HCT116 (cell line): ENCODE measurements at regions not wholly inside any gene's neighbourhood (a gene's known extent, or its start where the extent isn't known, plus 50 kb on each side); places are given as distances from the start of the nearest gene placed in this dataset.

Experiments used
- ATAC-seq: fragments of 200-7000 bp; cut with Tn5 transposase; 2 replicates; pipeline ENCODE4 v1.9.1; 2020; ENCODE audit warnings: mild to moderate bottlenecking, moderate library complexity
- BruUV-seq: library from RNA; stranded (reverse); fragments of 400-500 nt; replicated peaks from 2 replicates; lab custom pipeline; 2021; lab: Mats Ljungman, UMichigan
- CTCF ChIA-PET: fragments of 300-600 bp; sonication (Branson Sonifier 250); formaldehyde crosslinking; loops from one replicate; lab custom pipeline; 2021; ENCODE audit warnings: antibody characterized with exemption; lab: Charles Lee
- POLR2A ChIA-PET: fragments of 300-600, 350-600 bp; sonication (Branson Sonifier 250); formaldehyde crosslinking; loops from one replicate; lab custom pipeline; 2021; ENCODE audit warnings: antibody characterized with exemption; lab: Charles Lee
- RAD21 ChIA-PET, 2 experiments: fragments of 300-600 bp; sonication (Branson Sonifier 250); formaldehyde crosslinking; loops; one replicate each; lab custom pipeline; 2023; ENCODE audit warnings: low total read pairs in 2 of 2; ENCODE audit not compliant: uncharacterized antibody in 2 of 2, unreplicated experiment in 2 of 2, low non-redundant PET in 1 of 2; lab: Charles Lee
- DNase-seq: peaks from one replicate; pipeline ENCODE4 v3.0.0-alpha.2; 2010; ENCODE audit warnings: low read depth, low spot score
- H2AFZ ChIP-seq: fragments of 200-600 bp; shearing (Covaris generic), sonication (generic); 2 replicates; pipeline ENCODE4 v1.6.1; 2017; ENCODE audit warnings: low read depth, mixed run types, mixed read lengths, antibody characterized with exemption, low read length; ENCODE audit not compliant: poor library complexity, severe bottlenecking
- H3K27ac ChIP-seq: 2 replicates; pipeline ENCODE4 v1.5.1; 2012; ENCODE audit warnings: low read depth, low read length
- H3K27me3 ChIP-seq: fragments of 200-600 bp; sonication (generic); 2 replicates; pipeline ENCODE4 v1.6.1; 2016; ENCODE audit warnings: mixed run types, low read length, mixed read lengths; ENCODE audit not compliant: insufficient read depth
- H3K36me3 ChIP-seq, 2 experiments: fragments of 200-500 bp in 1 of 2; fragments of 200-600 bp in 1 of 2; sonication (Bioruptor generic) in 1 of 2; sonication (generic) in 1 of 2; 2 replicates each; pipeline versions ENCODE4 v1.5.1 to v1.6.1; 2014 to 2016; ENCODE audit warnings: low read length in 2 of 2, inconsistent platforms in 1 of 2, mixed read lengths in 1 of 2, mixed run types in 1 of 2; ENCODE audit not compliant: insufficient read depth in 2 of 2, control insufficient read depth in 1 of 2
- H3K4me1 ChIP-seq, 2 experiments: fragments of 200-600 bp in 1 of 2; sonication (generic) in 1 of 2; 2 replicates each; pipeline versions ENCODE4 v1.5.1 to v1.6.1; 2012 to 2017; ENCODE audit warnings: low read length in 2 of 2, inconsistent platforms in 1 of 2, mild to moderate bottlenecking in 1 of 2, mixed read lengths in 1 of 2, mixed run types in 1 of 2, moderate library complexity in 1 of 2; ENCODE audit not compliant: insufficient read depth in 2 of 2, control insufficient read depth in 1 of 2
- H3K4me2 ChIP-seq: fragments of 200-600 bp; sonication (generic); 2 replicates; pipeline ENCODE4 v1.6.1; 2017; ENCODE audit warnings: mixed run types, low read length, mixed read lengths
- H3K4me3 ChIP-seq, 2 experiments: fragments of 200-600 bp in 1 of 2; sonication (generic) in 1 of 2; replicated peaks in 1 of 2; 2 replicates each; pipeline ENCODE4 v1.5.1; 2011 to 2016; ENCODE audit warnings: low read length in 2 of 2, control low read depth in 1 of 2, low read depth in 1 of 2, mild to moderate bottlenecking in 1 of 2, mixed read lengths in 1 of 2, mixed run types in 1 of 2
- H3K79me2 ChIP-seq: fragments of 200-600 bp; sonication (generic); 2 replicates; pipeline ENCODE4 v1.6.1; 2017; ENCODE audit warnings: mild to moderate bottlenecking, mixed run types, low read length, moderate library complexity, mixed read lengths; ENCODE audit not compliant: insufficient read depth
- H3K9ac ChIP-seq: fragments of 200-600 bp; sonication (generic); 2 replicates; pipeline ENCODE4 v1.6.1; 2016; ENCODE audit warnings: low read length, mixed read lengths
- H3K9me2 ChIP-seq: fragments of 200-600 bp; sonication (generic), shearing (Covaris generic); 2 replicates; pipeline ENCODE4 v1.6.1; 2017; ENCODE audit warnings: mixed run types, mild to moderate bottlenecking, moderate library complexity; ENCODE audit not compliant: insufficient read depth
- H3K9me3 ChIP-seq, 2 experiments: fragments of 200-500 bp in 1 of 2; fragments of 200-600 bp in 1 of 2; sonication (Bioruptor generic) in 1 of 2; sonication (generic) in 1 of 2; 2 replicates each; pipeline ENCODE4 v1.6.1; 2014 to 2017; ENCODE audit warnings: low read length in 2 of 2, mixed read lengths in 2 of 2, inconsistent platforms in 1 of 2, low read depth in 1 of 2, mild to moderate bottlenecking in 1 of 2, mixed run types in 1 of 2, moderate library complexity in 1 of 2; ENCODE audit not compliant: control insufficient read depth in 1 of 2, insufficient read depth in 1 of 2
- H4K20me1 ChIP-seq: fragments of 200-600 bp; sonication (generic), shearing (Covaris generic); 2 replicates; pipeline ENCODE4 v1.6.1; 2017; ENCODE audit warnings: mixed run types, mild to moderate bottlenecking, moderate library complexity; ENCODE audit not compliant: insufficient read depth
- ATF3 ChIP-seq: IDR thresholded peaks from 2 replicates; pipeline ENCODE4 v1.6.1; 2012
- CBX3 ChIP-seq: IDR thresholded peaks from 2 replicates; pipeline ENCODE4 v1.6.1; 2012; ENCODE audit warnings: low read depth
- CEBPB ChIP-seq: IDR thresholded peaks from 2 replicates; pipeline ENCODE4 v1.6.1; 2012; ENCODE audit warnings: low read depth
- CTCF ChIP-seq, 3 experiments: fragments of 200-600 bp in 1 of 3; sonication (generic) in 1 of 3; IDR thresholded peaks in 2 of 3; conservative IDR thresholded peaks in 1 of 3; 2 replicates each; pipeline ENCODE4 v1.5.1; 2012 to 2017; ENCODE audit warnings: low read depth in 2 of 3, low read length in 2 of 3, antibody characterized with exemption in 1 of 3, borderline replicate concordance in 1 of 3, control low read depth in 1 of 3, mild to moderate bottlenecking in 1 of 3, mixed read lengths in 1 of 3, mixed run types in 1 of 3, moderate library complexity in 1 of 3; ENCODE audit not compliant: insufficient read depth in 1 of 3
- EGR1 ChIP-seq: IDR thresholded peaks from 2 replicates; pipeline ENCODE4 v1.6.1; 2012; ENCODE audit warnings: low read depth
- ELF1 ChIP-seq: IDR thresholded peaks from 2 replicates; pipeline ENCODE4 v1.6.1; 2012; ENCODE audit warnings: low read depth, borderline replicate concordance
- EZH2 ChIP-seq: fragments of 200-600 bp; sonication (generic); IDR thresholded peaks from 2 replicates; pipeline ENCODE4 v1.6.1; 2017; ENCODE audit warnings: antibody characterized with exemption, mixed run types
- FOSL1 ChIP-seq: IDR thresholded peaks from 2 replicates; pipeline ENCODE4 v1.6.1; 2012; ENCODE audit warnings: low read depth
- POLR2A ChIP-seq: IDR thresholded peaks from 2 replicates; pipeline ENCODE4 v1.7.0; 2011; ENCODE audit warnings: borderline replicate concordance; ENCODE audit not compliant: insufficient read depth, insufficient read length; ENCODE audit errors: extremely low read depth
- RAD21 ChIP-seq: IDR thresholded peaks from 2 replicates; pipeline ENCODE4 v1.6.1; 2012; ENCODE audit warnings: low read depth, mild to moderate bottlenecking
- REST ChIP-seq: IDR thresholded peaks from 2 replicates; pipeline ENCODE4 v1.6.1; 2012; ENCODE audit warnings: low read depth
- SIN3A ChIP-seq: IDR thresholded peaks from 2 replicates; pipeline ENCODE4 v1.6.1; 2012; ENCODE audit warnings: low read depth
- SRF ChIP-seq: IDR thresholded peaks from 2 replicates; pipeline ENCODE4 v1.6.1; 2012; ENCODE audit warnings: low read depth
- YY1 ChIP-seq: IDR thresholded peaks from 2 replicates; pipeline ENCODE4 v1.6.1; 2011; ENCODE audit warnings: low read length, low read depth, moderate library complexity, mild to moderate bottlenecking; ENCODE audit not compliant: insufficient replicate concordance; ENCODE audit errors: extremely low read depth
- ZBTB33 ChIP-seq: IDR thresholded peaks from 2 replicates; pipeline ENCODE4 v1.6.1; 2011; ENCODE audit warnings: mild to moderate bottlenecking, low read length, moderate library complexity; ENCODE audit not compliant: insufficient replicate concordance; ENCODE audit errors: extremely low read depth
- ZNF274 ChIP-seq: fragments of 200-500 bp; sonication (Bioruptor generic); IDR thresholded peaks from 2 replicates; pipeline ENCODE4 v1.6.1; 2014; ENCODE audit warnings: mild to moderate bottlenecking, low read depth, low read length, inconsistent platforms
- intact Hi-C: fragments of 100-400 bp; cut with micrococcal nuclease; formaldehyde crosslinking; loops from 2 replicates; pipeline ENCODE4 v1.10.0; 2022

GRCh38 chr12:31207799-31208465 is 118.0 kb downstream of the SINHCAF start:
- CTCF ChIA-PET: interaction anchor here (0.6 to 1.5 kb wide), 2 partner anchors 27 to 64 kb away, joined by 3 read pairs; no protein-coding TSS in a partner anchor
- no peaks in the 10 kb centered on the region for H3K9me3 ChIP-seq
- no peaks in the 10 kb centered on the region for H4K20me1 ChIP-seq
- H3K9ac ChIP-seq: no peak overlapping the region
- POLR2A ChIA-PET: no interaction called here
- no peak overlapping the region for H3K4me3 ChIP-seq
- H3K36me3 ChIP-seq: no peaks in the 10 kb centered on the region
- TF ChIP-seq ZNF274 (no peak), CBX3 (no peak), FOSL1 (no peak), RAD21 (no peak), SRF (no peak), ELF1 (no peak), CTCF (IDR thresholded peaks at IDR 0.05 in 2 of 3, conservative IDR thresholded peaks at IDR 0.05 in 1 of 3; ENCODE audit: borderline replicate concordance in 1 of 3, insufficient read depth in 1 of 3, low read depth in 2 of 3, low read length in 2 of 3) (no peak), ATF3 (no peak), REST (no peak), YY1 (no peak), CEBPB (no peak), POLR2A (no peak), SIN3A (no peak), EGR1 (no peak), EZH2 (no peak), ZBTB33 (no peak)
- H3K4me2 ChIP-seq: no peak overlapping the region
- intact Hi-C loops: no loop called here
- H3K79me2 ChIP-seq: no peaks in the 10 kb centered on the region
- no peaks in the 10 kb centered on the region for H3K9me2 ChIP-seq
- H3K27ac ChIP-seq: no peak overlapping the region
- H3K27me3 ChIP-seq: no peaks in the 10 kb centered on the region
- H2AFZ ChIP-seq: no peak overlapping the region
- BruUV-seq: no TSS peak
- RAD21 ChIA-PET: no interaction called here
- ATAC-seq: no peak
- H3K4me1 ChIP-seq: peaks cover 3 to 22% of the 10 kb centered on the region in 2 experiments; a peak in 3 of 4 replicates
- no peak for DNase-seq
